K562 (cell line): ENCODE measurements at regions not wholly inside any gene's neighbourhood (a gene's known extent, or its start where the extent isn't known, plus 50 kb on each side); places are given as distances from the start of the nearest gene placed in this dataset.
"Not testable (repeated sequence)": the region's sequence is repeated elsewhere in the genome, so short reads cannot be mapped to it uniquely, and the experiment has no call there.

Experiments used
- ATAC-seq: fragments of 200-7000 bp; cut with Tn5 transposase; 3 replicates; pipeline ENCODE4 v1.9.1; 2020; ENCODE audit warnings: moderate library complexity
- BruUV-seq: library from RNA; stranded (reverse); fragments of 400-500 nt; replicated peaks from 2 replicates; lab custom pipeline; 2021; lab: Mats Ljungman, UMichigan
- CTCF ChIA-PET: fragments of 300-600 bp; formaldehyde crosslinking; extraction: SDS; loops from one replicate; lab custom pipeline; 2021; ENCODE audit warnings: low intra/inter-chr PET ratio; lab: Yijun Ruan, JAX
- POLR2A ChIA-PET: fragments of 300-600, 350-650 bp; sonication (Branson Sonifier 250); formaldehyde crosslinking; extraction: SDS; loops from one replicate; lab custom pipeline; 2021; ENCODE audit warnings: antibody characterized with exemption, inconsistent platforms; lab: Yijun Ruan, JAX
- DNase-seq, 4 experiments: peaks; one replicate each; pipeline versions ENCODE4 v3.0.0 to v3.0.0-alpha.2; 2011 to 2018; ENCODE audit warnings: low spot score in 3 of 4, mixed read lengths in 3 of 4; ENCODE audit errors: extremely low read depth in 1 of 4
- FAIRE-seq: peaks from 2 replicates; lab custom pipeline; 2011; peaks lifted over from hg19 to GRCh38; lab: Jason Lieb, UNC
- H2AFZ ChIP-seq: 2 replicates; pipeline ENCODE4 v1.6.0; 2011; ENCODE audit warnings: low read depth, low read length, control low read depth, inconsistent platforms
- H3K27ac ChIP-seq: fragments of 200-600 bp; 3 replicates; pipeline ENCODE4 v1.8.0; 2011; ENCODE audit warnings: low read depth, mild to moderate bottlenecking, control low read depth, inconsistent platforms, low read length, moderate library complexity, mixed read lengths; ENCODE audit errors: extremely low read depth
- H3K27me3 ChIP-seq, 2 experiments: fragments of 300-600 bp in 1 of 2; 2 replicates in 1 of 2; 3 replicates in 1 of 2; pipeline versions ENCODE4 v1.6.0 to v1.8.0; 2011; ENCODE audit warnings: inconsistent platforms in 2 of 2, low read length in 2 of 2, mild to moderate bottlenecking in 1 of 2, mixed read lengths in 1 of 2, moderate library complexity in 1 of 2; ENCODE audit not compliant: control insufficient read depth in 2 of 2, insufficient read depth in 2 of 2
- H3K36me3 ChIP-seq: fragments of 300-600 bp; 3 replicates; pipeline ENCODE4 v1.8.0; 2011; ENCODE audit warnings: mild to moderate bottlenecking, low read length, inconsistent platforms; ENCODE audit not compliant: control insufficient read depth, insufficient read depth
- H3K4me1 ChIP-seq, 2 experiments: fragments of 200-600 bp in 1 of 2; replicated peaks in 1 of 2; 2 replicates in 1 of 2; 3 replicates in 1 of 2; pipeline versions ENCODE4 v1.5.1 to v1.8.0; 2011; ENCODE audit warnings: inconsistent platforms in 2 of 2, low read length in 2 of 2, mild to moderate bottlenecking in 1 of 2, mixed read lengths in 1 of 2, moderate library complexity in 1 of 2; ENCODE audit not compliant: control insufficient read depth in 2 of 2, insufficient read depth in 2 of 2
- H3K4me2 ChIP-seq: 2 replicates; pipeline ENCODE4 v1.6.1; 2011; ENCODE audit warnings: low read length, control low read depth, inconsistent platforms, mixed read lengths; ENCODE audit not compliant: insufficient read depth
- H3K4me3 ChIP-seq: fragments of 200-600 bp; sonication (generic), shearing (Covaris generic); 2 replicates; pipeline ENCODE4 v1.5.1; 2016; ENCODE audit warnings: control low read depth, inconsistent platforms
- H3K79me2 ChIP-seq: fragments of 200-600 bp; 3 replicates; pipeline ENCODE4 v1.8.0; 2011; ENCODE audit warnings: low read length, inconsistent platforms; ENCODE audit not compliant: control insufficient read depth, insufficient read depth
- H3K9ac ChIP-seq, 2 experiments: 2 replicates each; pipeline versions ENCODE4 v1.6.0 to v1.6.1; 2011; ENCODE audit warnings: low read depth in 2 of 2, low read length in 2 of 2, control low read depth in 1 of 2, inconsistent platforms in 1 of 2, mild to moderate bottlenecking in 1 of 2, mixed read lengths in 1 of 2; ENCODE audit not compliant: insufficient read depth in 1 of 2
- H3K9me1 ChIP-seq: one replicate; pipeline ENCODE4 v1.6.0; 2011; ENCODE audit warnings: inconsistent platforms, mild to moderate bottlenecking, low read length, moderate library complexity; ENCODE audit not compliant: control insufficient read depth, insufficient read depth
- H3K9me3 ChIP-seq: replicated peaks from 2 replicates; pipeline ENCODE4 v1.5.1; 2011; ENCODE audit warnings: low read depth, low read length, inconsistent platforms; ENCODE audit not compliant: control insufficient read depth, insufficient read depth
- H4K20me1 ChIP-seq: replicated peaks from 2 replicates; pipeline ENCODE4 v1.6.1; 2011; ENCODE audit warnings: low read length, inconsistent platforms, mixed read lengths; ENCODE audit not compliant: control insufficient read depth, insufficient read depth
- CBFA2T2 ChIP-seq: fragments of 450-650 bp; conservative IDR thresholded peaks from 2 replicates; pipeline ENCODE4 v1.6.1; 2017; ENCODE audit warnings: mild to moderate bottlenecking
- CBFA2T3 ChIP-seq: fragments of 450-650 bp; IDR thresholded peaks from 2 replicates; pipeline ENCODE4 v1.6.1; 2017
- DPF2 ChIP-seq: fragments of 450-650 bp; IDR thresholded peaks from 2 replicates; pipeline ENCODE4 v1.6.1; 2016
- EGR1 ChIP-seq: fragments of 450-650 bp; conservative IDR thresholded peaks from 2 replicates; pipeline ENCODE4 v1.6.1; 2017; ENCODE audit warnings: mild to moderate bottlenecking
- HMBOX1 ChIP-seq: sonication (generic); IDR thresholded peaks from 2 replicates; pipeline ENCODE4 v1.6.1; 2016
- HNRNPLL ChIP-seq: fragments of 200-400 bp; formaldehyde crosslinking; IDR thresholded peaks from 2 replicates; pipeline ENCODE4 v1.6.1; 2017; ENCODE audit warnings: low read length, low read depth, mild to moderate bottlenecking; ENCODE audit not compliant: poor library complexity, severe bottlenecking
- RCOR1 ChIP-seq, 2 experiments: IDR thresholded peaks; 2 replicates each; pipeline ENCODE4 v1.6.1; 2012; ENCODE audit warnings: low read depth in 2 of 2, low read length in 2 of 2, borderline replicate concordance in 1 of 2, improper control_type of control experiment in 1 of 2
- RFX5 ChIP-seq: IDR thresholded peaks from 2 replicates; pipeline ENCODE4 v1.6.1; 2011; ENCODE audit warnings: low read depth, mild to moderate bottlenecking, improper control_type of control experiment, low read length
- SMAD4 ChIP-seq: fragments of 250-450 bp; sonication (Bioruptor Pico); conservative IDR thresholded peaks from 2 replicates; pipeline ENCODE4 v1.8.0; 2021; ENCODE audit warnings: inconsistent platforms, mild to moderate bottlenecking, moderate library complexity
- STAT5A ChIP-seq: IDR thresholded peaks from 2 replicates; pipeline ENCODE4 v1.6.1; 2012; ENCODE audit warnings: low read length, inconsistent platforms, borderline replicate concordance
- TAL1 ChIP-seq: fragments of 450-650 bp; IDR thresholded peaks from 2 replicates; pipeline ENCODE4 v1.6.1; 2016; ENCODE audit warnings: mild to moderate bottlenecking
- TBL1XR1 ChIP-seq, 2 experiments: IDR thresholded peaks; 2 replicates each; pipeline ENCODE4 v1.6.1; 2012; ENCODE audit warnings: improper control_type of control experiment in 2 of 2, low read length in 2 of 2, mild to moderate bottlenecking in 1 of 2
- TEAD4 ChIP-seq, 2 experiments: sonication (generic) in 1 of 2; formaldehyde crosslinking in 1 of 2; IDR thresholded peaks; 2 replicates each; pipeline versions ENCODE4 v1.6.1 to v1.8.0; 2012 to 2022; ENCODE audit warnings: borderline replicate concordance in 1 of 2, inconsistent platforms in 1 of 2, low read length in 1 of 2, mild to moderate bottlenecking in 1 of 2, missing genetic modification reagents in 1 of 2
- ZBTB7A ChIP-seq: IDR thresholded peaks from 2 replicates; pipeline ENCODE4 v1.6.1; 2011; ENCODE audit warnings: low read depth, mild to moderate bottlenecking, low read length, moderate library complexity, borderline replicate concordance; ENCODE audit not compliant: control insufficient read depth
- WGBS: fragments of 100-300 bp; shearing (Covaris generic); methylation state at CpG from one replicate; pipeline ENCODE4 v1.1.6; 2016; ENCODE audit warnings: low coverage, mixed read lengths; ENCODE audit not compliant: insufficient coverage; ENCODE audit errors: missing lambda C conversion rate; 5-methylcytosine and 5-hydroxymethylcytosine counted together
- in situ Hi-C: fragments of 300-500 bp; cut with MboI; formaldehyde crosslinking; loops from 4 replicates; pipeline ENCODE4 v1.15.0; 2018; ENCODE audit warnings: inconsistent platforms, mixed read lengths
- intact Hi-C: fragments of 100-400 bp; cut with micrococcal nuclease; formaldehyde crosslinking; loops from 2 replicates; pipeline ENCODE4 v1.14.2; 2022

GRCh38 chr4:49322610-49323572 is 336.8 kb downstream of the CWH43 start:
- H3K36me3 ChIP-seq; H3K79me2 ChIP-seq; H3K27ac ChIP-seq; CTCF ChIA-PET; H3K9me3 ChIP-seq; H3K4me3 ChIP-seq; BruUV-seq; H4K20me1 ChIP-seq; H3K27me3 ChIP-seq; POLR2A ChIA-PET; intact Hi-C loops; H3K9me1 ChIP-seq; TF ChIP-seq TEAD4 (CRISPR knock-in tag; IDR thresholded peaks at IDR 0.05; ENCODE audit: borderline replicate concordance): not testable (repeated sequence)
- 3% methylated on average over 22 of the region's 22 CpGs for WGBS
- Histone ChIP-seq H2AFZ (peak overlapping the region; percentile 70), H3K4me1 (peaks cover 5 to 19% of the 10 kb centered on the region in 2 experiments; a peak in 4 of 5 replicates)
- in situ Hi-C loops: loop anchor here (5.0 to 25.0 kb wide), 2 partner anchors 36 to 311 kb away; no protein-coding TSS in a partner anchor
- peak in 3 of 4 experiments; percentile 6 to 79 (median 8) for DNase-seq
- TF ChIP-seq CBFA2T3 (peak; percentile 48; the same call in 1 of the 2 replicates), DPF2 (peak; percentile 45; the same call in 1 of the 2 replicates), RFX5 (0 out of 2 replicates have a peak, but pooled peaks have one; percentile 9), RCOR1 (IDR thresholded peaks at IDR 0.05; ENCODE audit: borderline replicate concordance in 1 of 2, low read depth in 2 of 2, low read length in 2 of 2) (0 out of 4 replicates have a peak, but pooled peaks of 1 of the 2 experiments have one; percentile 4), EGR1 (peak; percentile 44), HNRNPLL (peak; percentile 36), ZBTB7A (peak; percentile 38; the same call in 1 of the 2 replicates), CBFA2T2 (peak; percentile 39; the same call in 1 of the 2 replicates), TBL1XR1 (IDR thresholded peaks at IDR 0.05; ENCODE audit: low read length in 2 of 2) (0 out of 4 replicates have a peak, but pooled peaks of 1 of the 2 experiments have one; percentile 59), SMAD4 (CRISPR knock-in tag) (0 out of 2 replicates have a peak, but pooled peaks have one; percentile 29), HMBOX1 (peak; percentile 22; the same call in 1 of the 2 replicates), TEAD4 (IDR thresholded peaks at IDR 0.05; ENCODE audit: low read length) (peak; percentile 34; the same call in 1 of the 2 replicates), STAT5A (peak; percentile 74), TAL1 (peak; percentile 10; the same call in 1 of the 2 replicates)
- TF ChIP-seq, all 486 proteins: peak for 14; not testable (repeated sequence) for 472
- Histone ChIP-seq H3K4me2 (peak overlapping the region; percentile 48), H3K9ac (peak overlapping the region; percentile 2 to 43; a peak in 2 of 4 replicates)
- not testable (repeated sequence) for ATAC-seq, FAIRE-seq
